Stimulated activated memory B cell treated with anti-CD40 and anti-IgM and Interleukin-4, amounts not matched to agents 10 μg/mL and 1 μg/mL and 100 μg/mL, for 72 hours (primary cell): ENCODE measurements at regions not wholly inside any gene's neighbourhood (a gene's known extent, or its start where the extent isn't known, plus 50 kb on each side); places are given as distances from the start of the nearest gene placed in this dataset.

Experiments used
- ATAC-seq: fragments of 150-1000 bp; cut with Tn5 transposase; 2 replicates; pipeline ENCODE4 v1.10.0; 2021
- H3K27ac Mint-ChIP-seq: one replicate; pipeline ENCODE4 v1.8.0; 2022; ENCODE audit warnings: mild to moderate bottlenecking, mixed read lengths
- H3K27me3 Mint-ChIP-seq: one replicate; pipeline ENCODE4 v1.8.0; 2022; ENCODE audit warnings: mixed read lengths
- H3K36me3 Mint-ChIP-seq: one replicate; pipeline ENCODE4 v1.8.0; 2022; ENCODE audit warnings: mixed read lengths
- H3K4me1 Mint-ChIP-seq: one replicate; pipeline ENCODE4 v1.8.0; 2022; ENCODE audit warnings: mixed read lengths
- H3K4me3 Mint-ChIP-seq: one replicate; pipeline ENCODE4 v1.8.0; 2022; ENCODE audit warnings: mild to moderate bottlenecking, moderate library complexity, mixed read lengths
- H3K9me3 Mint-ChIP-seq: one replicate; pipeline ENCODE4 v1.8.0; 2022; ENCODE audit warnings: mixed read lengths

DNA sequence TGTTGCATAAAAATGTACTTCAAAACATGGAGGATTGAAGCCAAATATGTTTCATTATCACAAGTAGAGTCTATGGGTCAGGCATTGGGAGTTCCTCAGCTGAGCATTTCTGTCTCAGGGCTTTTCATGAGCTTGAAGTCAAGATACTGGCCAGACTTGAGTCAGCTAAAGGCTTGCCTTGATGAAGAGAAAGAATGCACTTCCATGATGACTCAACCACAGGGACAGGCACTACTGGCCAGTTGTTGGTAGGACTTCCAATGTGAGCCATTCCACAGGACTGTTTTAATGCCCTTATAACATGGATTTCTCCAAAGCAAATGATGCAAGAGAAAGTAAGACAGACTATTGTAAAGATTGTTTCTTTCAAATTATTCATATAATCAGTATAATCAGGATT, 895.6 kb downstream of the RAB28 start:
- Mint-ChIP-seq H3K27ac (no peak overlapping the region), H3K4me3 (no peak overlapping the region), H3K36me3 (no peaks in the 10 kb centered on the region), H3K9me3 (no peaks in the 10 kb centered on the region), H3K4me1 (no peaks in the 10 kb centered on the region), H3K27me3 (no peaks in the 10 kb centered on the region)
- ATAC-seq: no peak

DNA sequence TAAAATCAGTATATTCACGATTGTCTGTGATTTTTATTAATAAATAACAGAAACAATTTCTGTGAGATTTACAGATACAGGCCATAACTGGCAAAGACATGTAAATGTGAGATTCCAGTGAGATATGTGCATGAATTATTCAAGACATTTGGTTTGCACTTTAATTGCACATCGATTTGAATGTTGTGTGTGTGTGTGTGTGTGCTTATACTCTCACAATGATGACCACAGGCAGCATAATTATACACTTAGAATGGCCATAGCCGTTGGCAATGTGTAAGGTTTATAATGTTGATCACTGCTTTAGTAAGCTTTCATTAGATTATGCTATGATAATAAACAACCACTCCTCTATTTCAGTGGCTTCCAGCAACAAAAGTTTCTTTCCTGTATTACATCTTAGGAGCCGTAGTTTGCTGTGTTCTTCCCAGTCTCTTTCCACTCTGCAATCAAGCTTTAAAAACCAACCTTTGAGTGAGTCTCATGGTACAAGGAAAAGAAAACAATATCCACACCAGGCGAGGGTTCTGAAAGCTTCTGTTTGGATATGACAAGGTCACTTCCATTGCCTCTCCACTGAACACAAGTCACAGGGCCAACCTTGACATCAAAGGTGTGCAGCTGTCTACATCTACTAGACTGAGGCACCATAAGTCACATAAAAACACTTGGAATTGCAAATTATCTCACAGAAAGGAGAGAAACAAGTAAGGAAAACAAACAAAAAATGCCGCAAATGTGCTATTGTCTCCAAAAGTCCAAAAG, 897.7 kb downstream of the RAB28 start:
- no peak for ATAC-seq
- no peaks in the 10 kb centered on the region for H3K9me3 Mint-ChIP-seq
- no peaks in the 10 kb centered on the region for H3K36me3 Mint-ChIP-seq
- no peak overlapping the region for H3K4me3 Mint-ChIP-seq
- no peaks in the 10 kb centered on the region for H3K4me1 Mint-ChIP-seq
- no peaks in the 10 kb centered on the region for H3K27me3 Mint-ChIP-seq
- H3K27ac Mint-ChIP-seq: no peak overlapping the region

DNA sequence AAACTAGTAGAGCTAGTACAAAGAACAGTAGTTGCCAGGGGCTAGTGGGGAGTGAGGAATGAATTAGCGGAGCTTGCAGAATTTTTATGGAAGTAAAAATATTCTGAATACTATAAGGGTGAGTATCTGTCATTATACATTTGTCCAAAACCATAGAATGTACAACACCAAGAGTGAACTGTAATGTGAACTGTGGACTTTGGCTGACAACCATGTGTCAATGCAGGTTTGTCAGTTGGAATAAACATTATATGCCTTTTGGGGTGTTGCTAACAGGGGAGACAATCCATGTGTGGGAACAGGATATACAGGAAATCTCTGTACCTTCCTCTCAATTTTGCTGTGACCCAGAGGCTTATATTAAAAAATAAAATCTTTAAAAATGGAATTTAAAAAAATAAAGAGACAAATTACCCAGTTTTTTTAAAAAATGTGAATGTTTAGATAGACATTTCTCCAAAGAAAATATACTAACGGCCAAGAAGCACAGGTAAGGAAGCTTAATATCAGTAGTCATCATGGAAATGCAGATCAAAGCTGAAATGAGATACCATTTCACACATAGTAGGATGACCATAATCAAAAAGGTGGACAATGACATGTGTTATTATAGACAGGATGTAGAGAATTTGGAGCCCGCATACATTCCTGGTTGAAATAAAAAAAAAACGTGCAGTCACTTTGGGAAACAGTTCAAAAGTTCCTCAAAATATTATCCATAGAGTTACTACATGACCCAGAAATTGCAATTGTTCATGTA, 899.8 kb downstream of the RAB28 start:
- H3K36me3 Mint-ChIP-seq: no peaks in the 10 kb centered on the region
- no peak overlapping the region for H3K27ac Mint-ChIP-seq
- H3K9me3 Mint-ChIP-seq: no peaks in the 10 kb centered on the region
- no peak for ATAC-seq
- H3K4me1 Mint-ChIP-seq: no peaks in the 10 kb centered on the region
- H3K27me3 Mint-ChIP-seq: no peaks in the 10 kb centered on the region
- no peak overlapping the region for H3K4me3 Mint-ChIP-seq

DNA sequence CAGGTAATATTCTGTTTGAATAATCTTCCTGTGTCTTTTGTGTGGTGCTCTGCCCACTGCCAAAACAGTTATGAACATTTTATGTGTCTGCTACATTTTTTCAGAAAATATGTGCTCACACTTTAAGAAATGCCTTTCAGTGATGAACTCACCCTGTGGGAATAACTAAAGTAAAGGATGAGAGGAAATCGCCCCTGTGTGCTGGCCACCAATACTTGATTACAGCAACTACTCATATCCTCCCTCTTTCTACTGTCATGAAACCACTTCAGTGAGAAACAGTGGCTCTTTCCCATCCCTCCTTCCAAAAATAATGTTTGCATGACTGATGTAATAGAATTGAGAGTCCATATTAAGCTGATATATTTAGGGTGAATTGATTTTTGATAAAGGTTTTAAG, 900.9 kb downstream of the RAB28 start:
- Mint-ChIP-seq H3K4me1 (no peaks in the 10 kb centered on the region), H3K9me3 (no peaks in the 10 kb centered on the region), H3K27ac (no peak overlapping the region), H3K36me3 (no peaks in the 10 kb centered on the region), H3K4me3 (no peak overlapping the region), H3K27me3 (no peaks in the 10 kb centered on the region)
- no peak for ATAC-seq

DNA sequence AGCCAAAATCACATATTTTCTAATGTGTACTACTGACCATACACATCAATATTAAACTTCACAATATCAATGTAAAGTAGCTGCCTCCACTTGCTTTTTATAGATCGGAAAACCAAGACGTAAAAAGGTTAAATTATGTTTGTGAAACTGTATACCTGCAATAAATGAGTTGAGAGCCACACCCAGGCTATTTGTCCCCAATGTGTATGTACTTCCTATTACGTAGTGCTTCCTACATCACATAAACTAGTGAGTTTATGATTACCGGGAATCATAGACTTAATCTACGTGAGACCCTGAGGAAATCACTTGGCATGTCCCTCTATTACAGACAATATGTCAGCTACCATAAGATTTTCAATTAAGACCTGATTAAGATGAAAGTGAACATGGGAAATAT, 903.4 kb downstream of the RAB28 start:
- no peak for ATAC-seq
- H3K27me3 Mint-ChIP-seq: no peaks in the 10 kb centered on the region
- H3K36me3 Mint-ChIP-seq: no peaks in the 10 kb centered on the region
- no peaks in the 10 kb centered on the region for H3K9me3 Mint-ChIP-seq
- H3K27ac Mint-ChIP-seq: no peak overlapping the region
- H3K4me3 Mint-ChIP-seq: no peak overlapping the region
- no peaks in the 10 kb centered on the region for H3K4me1 Mint-ChIP-seq

DNA sequence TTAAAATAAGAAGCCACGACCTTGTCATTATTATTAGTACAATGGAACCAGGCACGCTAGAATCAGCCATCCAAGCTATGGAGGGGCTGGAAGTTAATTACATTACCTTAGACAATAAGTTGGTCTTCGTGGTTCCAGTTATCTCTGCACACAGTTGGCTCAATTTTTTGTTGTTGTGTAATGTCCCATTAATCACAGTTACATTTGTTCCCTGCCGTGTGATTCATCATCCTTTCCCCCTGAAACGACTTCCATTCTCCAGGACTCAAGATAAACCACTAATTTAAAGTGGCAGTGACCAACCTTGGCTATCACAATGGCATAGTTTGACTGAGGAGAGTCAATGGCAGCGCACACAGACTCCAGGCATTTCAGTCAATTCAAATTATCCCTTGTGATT, 905.0 kb downstream of the RAB28 start:
- Mint-ChIP-seq H3K27me3 (no peaks in the 10 kb centered on the region), H3K9me3 (no peaks in the 10 kb centered on the region), H3K36me3 (no peaks in the 10 kb centered on the region), H3K27ac (no peak overlapping the region), H3K4me1 (no peaks in the 10 kb centered on the region), H3K4me3 (no peak overlapping the region)
- no peak for ATAC-seq

DNA sequence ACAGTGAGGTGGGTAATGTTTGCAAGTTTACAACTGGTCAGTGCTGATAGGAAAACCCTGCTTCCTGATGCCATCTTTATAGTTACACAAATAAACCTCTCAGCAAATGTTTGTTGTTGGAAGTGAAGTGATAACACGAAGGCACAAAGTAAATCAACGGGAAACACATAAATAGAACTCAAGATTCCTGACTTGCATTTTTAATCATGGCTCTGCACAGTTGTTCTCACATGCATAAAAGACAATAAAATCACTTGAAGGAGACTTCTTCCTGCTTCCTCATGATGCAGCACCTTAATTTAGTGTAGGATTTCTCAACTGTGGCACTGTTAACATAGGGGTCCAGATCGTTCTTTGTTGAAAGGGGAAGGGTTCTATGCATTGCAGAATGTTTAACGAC, 907.7 kb downstream of the RAB28 start:
- Mint-ChIP-seq H3K27ac (no peak overlapping the region), H3K4me3 (no peak overlapping the region), H3K36me3 (no peaks in the 10 kb centered on the region), H3K9me3 (no peaks in the 10 kb centered on the region), H3K4me1 (no peaks in the 10 kb centered on the region), H3K27me3 (no peaks in the 10 kb centered on the region)
- ATAC-seq: no peak

DNA sequence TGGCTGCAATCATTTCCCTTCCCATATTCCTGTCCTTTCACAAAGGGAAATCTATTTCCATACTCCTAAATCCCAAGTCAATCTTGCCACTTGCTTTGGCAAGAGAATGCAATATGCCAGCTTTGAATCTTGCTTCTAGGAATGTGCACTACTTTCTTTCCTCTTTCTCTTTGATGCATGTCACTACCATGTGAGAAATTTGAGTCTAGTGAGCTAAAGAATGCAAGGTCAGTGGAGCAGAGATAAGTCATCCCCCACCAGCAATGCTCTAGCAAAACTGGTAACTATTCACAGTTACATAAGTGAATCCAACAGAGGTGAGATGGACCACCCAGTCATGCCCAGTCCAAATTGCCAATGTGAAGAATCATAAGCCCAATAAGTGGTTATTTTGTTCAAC, 910.4 kb downstream of the RAB28 start:
- no peaks in the 10 kb centered on the region for H3K9me3 Mint-ChIP-seq
- H3K27me3 Mint-ChIP-seq: no peaks in the 10 kb centered on the region
- ATAC-seq: no peak
- H3K36me3 Mint-ChIP-seq: no peaks in the 10 kb centered on the region
- no peak overlapping the region for H3K4me3 Mint-ChIP-seq
- H3K4me1 Mint-ChIP-seq: no peaks in the 10 kb centered on the region
- H3K27ac Mint-ChIP-seq: no peak overlapping the region

DNA sequence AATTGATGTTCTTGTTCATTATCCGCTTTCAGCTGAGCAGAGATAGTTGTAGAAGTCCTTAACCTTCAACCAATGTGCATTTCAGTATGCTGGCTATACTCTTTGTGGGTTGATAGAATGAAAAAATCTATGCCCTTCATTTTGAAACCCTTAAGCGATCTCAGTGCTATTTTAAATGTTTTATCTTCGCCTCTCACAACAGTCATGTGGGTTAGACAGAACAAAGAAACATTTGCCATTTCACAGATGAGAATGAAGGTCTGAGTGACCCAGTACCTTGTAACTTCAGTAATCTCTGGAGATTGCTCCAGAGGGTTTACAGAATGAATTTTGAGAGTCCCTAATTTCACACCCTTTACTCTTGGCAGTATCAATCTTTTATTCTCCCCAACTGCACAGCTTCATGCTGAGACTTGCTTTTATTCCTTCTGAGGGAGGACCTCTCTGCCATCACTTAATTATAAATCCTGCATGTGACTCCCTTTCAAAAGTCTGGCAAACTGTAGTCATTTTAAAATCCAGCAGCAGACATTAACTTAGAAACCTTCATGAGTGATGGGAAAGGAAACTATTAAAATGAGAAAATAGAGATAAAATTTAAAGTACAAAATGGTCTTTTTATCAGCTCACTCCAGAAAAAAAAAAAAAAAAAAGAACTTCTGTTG, 921.5 kb downstream of the RAB28 start:
- no peak for ATAC-seq
- no peak overlapping the region for H3K27ac Mint-ChIP-seq
- no peaks in the 10 kb centered on the region for H3K4me1 Mint-ChIP-seq
- peaks cover 3% of the 10 kb centered on the region for H3K9me3 Mint-ChIP-seq
- no peaks in the 10 kb centered on the region for H3K27me3 Mint-ChIP-seq
- H3K4me3 Mint-ChIP-seq: no peak overlapping the region
- H3K36me3 Mint-ChIP-seq: no peaks in the 10 kb centered on the region

DNA sequence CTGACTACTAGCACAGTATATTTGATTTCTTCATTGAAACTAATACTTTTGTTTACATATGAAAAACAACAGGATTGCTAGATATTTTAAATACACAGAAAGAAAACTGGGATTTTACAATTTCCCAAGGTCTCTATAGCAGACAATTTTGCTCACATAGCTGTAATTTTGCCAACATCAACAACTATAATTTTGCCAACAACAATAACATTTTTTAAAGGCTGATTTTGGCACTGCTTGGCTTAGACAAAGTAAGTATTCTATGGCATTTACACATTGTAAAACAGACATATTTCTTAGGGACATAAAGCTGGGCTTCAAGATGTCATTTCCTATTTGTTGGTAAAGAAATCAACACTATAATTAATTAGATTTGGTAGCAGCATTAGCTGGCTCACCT, 922.1 kb downstream of the RAB28 start:
- no peak overlapping the region for H3K4me3 Mint-ChIP-seq
- H3K27ac Mint-ChIP-seq: no peak overlapping the region
- ATAC-seq: no peak
- H3K9me3 Mint-ChIP-seq: peaks cover 3% of the 10 kb centered on the region
- H3K36me3 Mint-ChIP-seq: no peaks in the 10 kb centered on the region
- H3K27me3 Mint-ChIP-seq: no peaks in the 10 kb centered on the region
- H3K4me1 Mint-ChIP-seq: no peaks in the 10 kb centered on the region

DNA sequence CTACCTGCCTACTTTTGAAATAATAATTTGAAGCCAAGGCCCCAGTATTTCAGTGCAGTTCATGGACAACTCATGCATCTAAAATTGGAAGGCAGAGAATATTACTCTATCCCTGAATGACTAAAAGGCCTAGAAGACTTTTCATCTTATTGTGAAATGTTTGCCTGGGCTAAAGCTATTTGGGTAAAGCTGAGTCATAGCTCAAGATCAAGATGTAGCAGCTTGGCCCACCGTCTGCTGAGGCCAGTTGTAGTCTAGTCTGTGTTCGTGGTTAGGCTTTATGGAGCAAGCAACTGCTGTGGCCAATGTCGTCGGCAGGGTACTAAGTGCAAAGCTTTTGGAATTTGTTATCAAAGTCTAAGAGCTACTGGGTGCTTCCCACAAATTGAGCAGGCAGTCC, 929.1 kb downstream of the RAB28 start:
- no peak overlapping the region for H3K4me3 Mint-ChIP-seq
- no peak overlapping the region for H3K27ac Mint-ChIP-seq
- no peaks in the 10 kb centered on the region for H3K27me3 Mint-ChIP-seq
- H3K4me1 Mint-ChIP-seq: no peaks in the 10 kb centered on the region
- peaks cover 6% of the 10 kb centered on the region for H3K9me3 Mint-ChIP-seq
- H3K36me3 Mint-ChIP-seq: no peaks in the 10 kb centered on the region
- no peak for ATAC-seq

DNA sequence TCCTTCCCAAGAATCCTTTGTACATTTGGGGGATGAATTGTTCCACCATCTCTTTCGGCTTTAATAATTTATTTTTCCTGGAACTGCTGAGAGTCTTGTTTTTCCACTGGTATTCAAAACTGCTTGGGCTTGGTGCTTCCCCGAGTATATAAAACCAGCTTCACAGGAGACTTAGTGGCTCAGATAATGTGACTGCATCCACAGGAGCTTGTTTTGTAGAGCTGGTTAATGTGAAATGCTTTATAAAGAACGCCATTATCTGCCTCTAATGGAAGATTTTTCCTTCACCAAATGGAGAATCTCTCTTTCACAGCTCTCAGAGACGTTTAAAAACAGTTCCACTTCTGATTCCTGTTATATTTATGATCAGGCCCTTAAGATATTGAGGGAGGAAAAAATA, 935.5 kb downstream of the RAB28 start:
- Mint-ChIP-seq H3K27ac (no peak overlapping the region), H3K4me3 (no peak overlapping the region), H3K36me3 (no peaks in the 10 kb centered on the region), H3K4me1 (no peaks in the 10 kb centered on the region), H3K27me3 (no peaks in the 10 kb centered on the region), H3K9me3 (peaks cover 7% of the 10 kb centered on the region)
- no peak for ATAC-seq

DNA sequence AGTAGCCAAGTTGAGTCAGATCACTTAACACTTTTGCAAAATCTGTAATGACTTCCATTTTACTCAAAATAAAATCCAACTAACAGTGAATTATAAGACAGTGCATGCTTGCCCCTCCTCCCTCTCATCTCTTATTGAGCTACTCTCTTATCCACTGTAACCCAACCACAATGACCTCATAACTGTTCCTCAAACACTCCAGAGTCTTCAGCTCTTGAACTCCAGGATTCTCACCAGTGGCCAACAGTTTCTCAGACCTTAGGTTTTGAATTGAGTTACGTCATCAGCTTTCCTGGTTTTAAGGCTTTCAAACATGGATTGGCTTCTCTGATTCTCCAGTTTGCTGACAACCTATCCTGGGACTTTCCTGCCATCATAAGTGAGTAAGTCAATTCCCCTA, 938.3 kb downstream of the RAB28 start:
- no peak for ATAC-seq
- Mint-ChIP-seq H3K36me3 (no peaks in the 10 kb centered on the region), H3K27me3 (no peaks in the 10 kb centered on the region), H3K4me1 (no peaks in the 10 kb centered on the region), H3K27ac (no peak overlapping the region), H3K9me3 (peaks cover 4% of the 10 kb centered on the region), H3K4me3 (no peak overlapping the region)

DNA sequence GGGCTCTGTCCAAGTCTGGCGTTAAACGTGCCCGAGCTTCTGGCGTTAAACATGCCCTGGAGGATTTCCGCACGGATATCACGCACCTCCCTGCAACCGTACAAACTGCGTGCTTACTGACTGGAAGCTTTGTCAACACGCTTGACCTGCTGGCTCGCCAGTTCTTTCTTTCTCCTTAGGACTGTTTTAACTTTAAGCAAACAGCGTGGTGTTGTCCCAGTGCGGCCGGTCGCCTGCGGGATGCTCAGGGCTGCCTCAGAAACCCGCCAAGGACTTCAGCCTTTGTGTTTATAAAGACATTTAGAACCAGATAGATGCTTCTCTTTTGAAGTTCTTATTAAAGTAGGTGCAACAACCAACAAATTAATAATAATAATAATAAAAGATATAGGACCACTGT, 946.0 kb downstream of the RAB28 start:
- H3K36me3 Mint-ChIP-seq: no peaks in the 10 kb centered on the region
- ATAC-seq: no peak
- no peak overlapping the region for H3K4me3 Mint-ChIP-seq
- H3K27me3 Mint-ChIP-seq: no peaks in the 10 kb centered on the region
- H3K9me3 Mint-ChIP-seq: no peaks in the 10 kb centered on the region
- H3K27ac Mint-ChIP-seq: no peak overlapping the region
- no peaks in the 10 kb centered on the region for H3K4me1 Mint-ChIP-seq

DNA sequence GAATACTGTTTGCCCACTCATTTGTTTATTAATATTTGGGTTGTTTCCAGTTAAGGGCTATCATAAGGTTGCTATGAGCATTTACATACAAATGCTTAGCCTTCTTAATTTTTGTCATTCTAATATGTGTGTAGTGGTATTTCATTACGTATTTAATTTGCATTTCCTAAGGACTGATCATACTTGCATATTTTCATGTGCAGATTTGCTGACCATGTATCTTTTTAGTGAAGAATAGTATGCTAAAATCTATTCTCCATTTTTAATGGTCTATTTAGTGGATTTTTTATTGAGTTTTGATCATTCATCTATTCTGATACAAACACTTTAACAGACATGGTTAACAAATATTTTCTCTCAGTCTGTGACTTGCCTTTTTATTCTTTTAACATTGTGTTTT, 949.5 kb downstream of the RAB28 start:
- ATAC-seq: no peak
- Mint-ChIP-seq H3K4me1 (no peaks in the 10 kb centered on the region), H3K27ac (no peak overlapping the region), H3K9me3 (no peaks in the 10 kb centered on the region), H3K36me3 (no peaks in the 10 kb centered on the region), H3K4me3 (no peak overlapping the region), H3K27me3 (no peaks in the 10 kb centered on the region)

DNA sequence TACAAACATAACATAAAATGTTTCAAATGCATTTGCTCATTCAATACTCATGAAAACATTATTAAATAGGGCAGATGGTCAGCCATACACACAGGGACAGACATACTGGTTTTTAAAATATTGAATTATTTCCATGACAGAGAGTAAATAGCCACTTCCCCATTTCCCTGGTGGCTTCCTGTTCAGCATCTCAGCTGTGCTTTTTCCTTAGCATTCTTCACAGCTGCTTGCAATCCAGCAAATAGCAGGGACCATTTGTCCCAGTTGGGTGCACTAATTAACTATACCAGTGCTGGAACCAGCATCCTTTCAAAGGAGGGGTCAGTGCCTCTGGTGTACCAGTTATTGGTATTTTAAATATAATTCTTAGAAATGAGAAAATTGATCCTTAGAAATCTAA, 964.7 kb downstream of the RAB28 start:
- Mint-ChIP-seq H3K4me3 (no peak overlapping the region), H3K9me3 (peaks cover 6% of the 10 kb centered on the region), H3K36me3 (no peaks in the 10 kb centered on the region), H3K27ac (no peak overlapping the region), H3K4me1 (no peaks in the 10 kb centered on the region), H3K27me3 (no peaks in the 10 kb centered on the region)
- ATAC-seq: no peak
